Kidney (tissue), 13 donors: ENCODE measurements at regions not wholly inside any gene's neighbourhood (a gene's known extent, or its start where the extent isn't known, plus 50 kb on each side); places are given as distances from the start of the nearest gene placed in this dataset.

Source experiments
- DNase-seq, 5 donors: peaks; one replicate each; pipeline ENCODE4 v3.0.0-alpha.2; 2013 to 2020
- FAIRE-seq: peaks from 2 replicates; lab custom pipeline; 2012; peaks lifted over from hg19 to GRCh38; lab: Jason Lieb, UNC
- H3K27ac ChIP-seq, 2 donors: one replicate each; pipeline ENCODE4 v1.7.0; 2013; ENCODE audit warnings: low read depth in 2 of 2, low read length in 2 of 2, inconsistent platforms in 1 of 2
- H3K27me3 ChIP-seq: one replicate; pipeline ENCODE4 v1.7.1; 2013; ENCODE audit warnings: low read length, inconsistent platforms; ENCODE audit not compliant: control insufficient read depth, insufficient read depth
- H3K36me3 ChIP-seq, 3 donors: one replicate each; pipeline versions ENCODE4 v1.7.0 to v1.7.1; 2013; ENCODE audit warnings: low read length in 3 of 3, control low read depth in 1 of 3, inconsistent platforms in 1 of 3; ENCODE audit not compliant: insufficient read depth in 3 of 3, control insufficient read depth in 2 of 3
- H3K4me1 ChIP-seq, 3 donors: one replicate each; pipeline versions ENCODE4 v1.7.0 to v1.7.1; 2013; ENCODE audit warnings: low read length in 3 of 3, inconsistent platforms in 1 of 3, low read depth in 1 of 3; ENCODE audit not compliant: control insufficient read depth in 2 of 3, insufficient read depth in 2 of 3
- H3K4me3 ChIP-seq, 3 donors: one replicate each; pipeline versions ENCODE4 v1.7.0 to v1.8.1; 2013; ENCODE audit warnings: low read length in 3 of 3, control low read depth in 1 of 3, inconsistent platforms in 1 of 3
- H3K9ac ChIP-seq, 3 donors: one replicate each; pipeline versions ENCODE4 v1.7.0 to v1.7.1; 2013; ENCODE audit warnings: low read length in 3 of 3, control low read depth in 1 of 3, inconsistent platforms in 1 of 3
- H3K9me3 ChIP-seq, 3 donors: one replicate each; pipeline versions ENCODE4 v1.7.0 to v1.7.1; 2013; ENCODE audit warnings: low read length in 3 of 3, control low read depth in 1 of 3, inconsistent platforms in 1 of 3; ENCODE audit not compliant: control insufficient read depth in 2 of 3, insufficient read depth in 1 of 3
- intact Hi-C: fragments of 100-400 bp; cut with DNase I; formaldehyde crosslinking; loops from one replicate; pipeline ENCODE4 v1.11.1; 2022
- TF ChIP-seq, protein P1 (sequence below): IDR thresholded peaks from 3 replicates; pipeline ENCODE4 v1.5.1; 2012; ENCODE audit warnings: mild to moderate bottlenecking, moderate library complexity, borderline replicate concordance; ENCODE audit not compliant: insufficient read depth; ENCODE audit errors: extremely low read depth
- donor health status: control.
- donor health status: control.
- donor health status: control.
- donor health status: control.
- donor health status: control.
- donor health status: DM: yes; HTN: yes; CAD: no.
- donor health status: Normal renal cell carcinoma (clear cell type).

DNA sequence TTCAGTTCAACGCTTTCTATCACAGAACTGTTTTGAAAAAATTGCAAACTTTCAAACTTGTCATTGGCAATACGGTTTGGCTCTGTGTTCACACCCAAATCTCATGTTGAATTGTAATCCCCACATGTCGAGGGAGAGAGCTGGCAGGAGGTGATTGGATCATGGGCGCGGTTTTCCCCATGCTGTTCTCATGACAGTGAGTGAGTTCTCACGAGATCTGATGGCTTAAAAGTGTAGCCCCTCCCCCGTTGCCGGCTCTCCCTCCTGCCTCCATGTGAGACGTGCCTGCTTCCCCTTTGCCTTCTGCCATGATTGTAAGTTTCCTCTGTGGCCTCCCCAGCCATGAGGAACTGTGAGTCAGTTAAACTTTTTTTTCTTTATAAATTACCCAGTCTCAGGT lies 1144.0 kb downstream of the BRD1 start:
- no peak for FAIRE-seq
- Histone ChIP-seq H3K36me3 (no peaks in the 10 kb centered on the region), H3K4me1 (no peaks in the 10 kb centered on the region), H3K9ac (no peak overlapping the region), H3K27me3 (no peaks in the 10 kb centered on the region), H3K9me3 (no peaks in the 10 kb centered on the region), H3K4me3 (no peak overlapping the region), H3K27ac (no peak overlapping the region)
- no peak for DNase-seq
- intact Hi-C loops = no loop called here
- TF ChIP-seq, protein P1, sequence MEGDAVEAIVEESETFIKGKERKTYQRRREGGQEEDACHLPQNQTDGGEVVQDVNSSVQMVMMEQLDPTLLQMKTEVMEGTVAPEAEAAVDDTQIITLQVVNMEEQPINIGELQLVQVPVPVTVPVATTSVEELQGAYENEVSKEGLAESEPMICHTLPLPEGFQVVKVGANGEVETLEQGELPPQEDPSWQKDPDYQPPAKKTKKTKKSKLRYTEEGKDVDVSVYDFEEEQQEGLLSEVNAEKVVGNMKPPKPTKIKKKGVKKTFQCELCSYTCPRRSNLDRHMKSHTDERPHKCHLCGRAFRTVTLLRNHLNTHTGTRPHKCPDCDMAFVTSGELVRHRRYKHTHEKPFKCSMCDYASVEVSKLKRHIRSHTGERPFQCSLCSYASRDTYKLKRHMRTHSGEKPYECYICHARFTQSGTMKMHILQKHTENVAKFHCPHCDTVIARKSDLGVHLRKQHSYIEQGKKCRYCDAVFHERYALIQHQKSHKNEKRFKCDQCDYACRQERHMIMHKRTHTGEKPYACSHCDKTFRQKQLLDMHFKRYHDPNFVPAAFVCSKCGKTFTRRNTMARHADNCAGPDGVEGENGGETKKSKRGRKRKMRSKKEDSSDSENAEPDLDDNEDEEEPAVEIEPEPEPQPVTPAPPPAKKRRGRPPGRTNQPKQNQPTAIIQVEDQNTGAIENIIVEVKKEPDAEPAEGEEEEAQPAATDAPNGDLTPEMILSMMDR = no peak

DNA sequence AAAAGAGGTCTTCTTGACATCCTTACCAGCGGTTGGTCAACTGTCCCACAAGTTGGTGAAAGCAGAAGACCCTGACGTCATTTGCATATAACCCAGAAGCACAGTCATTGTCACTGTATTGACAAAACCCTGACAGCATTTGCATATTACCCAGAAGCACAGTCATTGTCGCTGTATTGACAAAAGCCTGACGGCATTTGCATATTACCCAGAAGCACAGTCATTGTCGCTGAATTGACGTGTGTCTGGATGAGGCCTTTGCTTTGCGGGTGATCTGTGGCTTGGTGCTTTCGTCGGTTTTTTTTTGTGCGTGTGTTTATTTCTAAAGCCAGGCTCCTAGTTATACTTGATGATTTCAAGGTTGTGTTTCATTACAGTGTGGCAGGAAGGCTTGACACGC lies 1145.2 kb downstream of the BRD1 start:
- Histone ChIP-seq H3K4me3 (no peak overlapping the region), H3K27ac (no peak overlapping the region), H3K9ac (no peak overlapping the region), H3K4me1 (no peaks in the 10 kb centered on the region), H3K9me3 (no peaks in the 10 kb centered on the region), H3K27me3 (no peaks in the 10 kb centered on the region), H3K36me3 (no peaks in the 10 kb centered on the region)
- DNase-seq (no peak), FAIRE-seq (no peak)
- intact Hi-C loops = no loop called here
- TF ChIP-seq, protein P1 = no peak

DNA sequence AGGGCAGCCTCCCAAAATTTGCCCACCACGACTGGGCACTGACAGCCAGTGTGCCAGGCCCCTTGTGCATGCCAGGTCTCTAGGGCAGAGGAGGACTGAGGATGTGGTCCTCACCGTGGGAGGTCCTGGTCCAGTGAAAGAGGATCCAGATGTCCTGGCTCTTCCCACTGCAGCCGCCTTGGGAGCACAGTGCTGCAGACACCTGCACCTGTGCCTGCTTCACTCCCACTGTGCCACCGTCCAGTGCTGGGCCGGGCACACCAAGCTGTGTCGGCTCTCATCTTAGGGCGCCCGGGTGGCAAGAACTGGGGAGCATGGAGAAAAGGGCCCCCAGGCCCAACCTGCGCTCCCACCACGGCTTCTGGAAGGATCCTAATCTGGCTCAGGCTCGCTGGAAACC lies 1147.1 kb downstream of the BRD1 start:
- FAIRE-seq (no peak), DNase-seq (peak in 1 of 5 donors; percentile 43)
- Histone ChIP-seq H3K4me1 (no peaks in the 10 kb centered on the region), H3K27ac (no peak overlapping the region), H3K27me3 (no peaks in the 10 kb centered on the region), H3K9ac (no peak overlapping the region), H3K36me3 (no peaks in the 10 kb centered on the region), H3K4me3 (no peak overlapping the region), H3K9me3 (no peaks in the 10 kb centered on the region)
- intact Hi-C loops = no loop called here
- TF ChIP-seq, protein P1 = no peak
